ENCODE measurements at regions not wholly inside any gene's neighbourhood (a gene's known extent, or its start where the extent isn't known, plus 50 kb on each side); places are given as distances from the start of the nearest gene placed in this dataset.

GRCh38 chr14:28952161-28952560, 185.6 kb downstream of the FOXG1 start:
- TF ChIP-seq CSDC2 (CRISPR knock-in tag; IDR thresholded peaks at IDR 0.05) (no peak), PATZ1 (CRISPR knock-in tag; IDR thresholded peaks at IDR 0.05; ENCODE audit: borderline replicate concordance) (no peak), ARNTL (CRISPR knock-in tag; IDR thresholded peaks at IDR 0.05; ENCODE audit: borderline replicate concordance, low read depth) (no peak), CREB5 (CRISPR knock-in tag; IDR thresholded peaks at IDR 0.05; ENCODE audit: low read depth) (no peak), TOX (CRISPR knock-in tag; IDR thresholded peaks at IDR 0.05; ENCODE audit: borderline replicate concordance) (no peak), GLIS3 (CRISPR knock-in tag; IDR thresholded peaks at IDR 0.05) (no peak), BACH2 (CRISPR knock-in tag; IDR thresholded peaks at IDR 0.05; ENCODE audit: borderline replicate concordance) (no peak), SNAI2 (CRISPR knock-in tag; IDR thresholded peaks at IDR 0.05) (no peak), PPARA (CRISPR knock-in tag; IDR thresholded peaks at IDR 0.05; ENCODE audit: borderline replicate concordance) (no peak), RARB (CRISPR knock-in tag; IDR thresholded peaks at IDR 0.05) (no peak), ZNF8 (CRISPR knock-in tag; IDR thresholded peaks at IDR 0.05) (no peak)
